Adrenal gland (tissue), 9 donors: ENCODE measurements at regions not wholly inside any gene's neighbourhood (a gene's known extent, or its start where the extent isn't known, plus 50 kb on each side); places are given as distances from the start of the nearest gene placed in this dataset.

Experiments
- DNase-seq, 7 donors: peaks; one replicate each; pipeline ENCODE4 v3.0.0-alpha.2; 2019 to 2020
- H3K27ac ChIP-seq, 5 donors: fragments of 200-600 bp; sonication (generic) in 4 of 5; 1 replicate in 3 of 5; 2 replicates in 2 of 5; pipeline versions ENCODE4 v1.5.1 to v1.8.0; 2016 to 2020; ENCODE audit warnings: mild to moderate bottlenecking in 1 of 5
- H3K27me3 ChIP-seq: fragments of 200-600 bp; 2 replicates; pipeline ENCODE4 v1.8.0; 2021
- H3K36me3 ChIP-seq, 2 donors: fragments of 200-600 bp; replicated peaks in 1 of 2; 1 replicate in 1 of 2; 2 replicates in 1 of 2; pipeline versions ENCODE4 v1.5.1 to v1.8.0; 2018 to 2022
- H3K4me1 ChIP-seq, 2 donors: fragments of 200-600 bp; replicated peaks in 1 of 2; 1 replicate in 1 of 2; 2 replicates in 1 of 2; pipeline versions ENCODE4 v1.5.1 to v1.8.0; 2018 to 2021
- H3K4me3 ChIP-seq, 4 donors: fragments of 200-600 bp; sonication (generic) in 3 of 4; one replicate each; pipeline ENCODE4 v1.5.1; 2016 to 2018
- H3K9me3 ChIP-seq, 3 donors: fragments of 200-600 bp; sonication (generic) in 1 of 3; replicated peaks in 1 of 3; 1 replicate in 2 of 3; 2 replicates in 1 of 3; pipeline versions ENCODE4 v1.5.1 to v1.8.0; 2016 to 2021
- CTCF ChIP-seq, 6 experiments: fragments of 450-650 bp in 4 of 6; fragments of 200-600 bp in 2 of 6; sonication (generic) in 1 of 6; IDR thresholded peaks; 1 replicate in 5 of 6; 2 replicates in 1 of 6; pipeline versions ENCODE4 v1.5.1 to v1.8.0; 2016 to 2021; ENCODE audit warnings: antibody characterized with exemption in 6 of 6, mild to moderate bottlenecking in 2 of 6, moderate library complexity in 1 of 6
- POLR2A ChIP-seq, 2 donors: fragments of 450-650 bp; IDR thresholded peaks; one replicate each; pipeline ENCODE4 v1.6.1; 2017; ENCODE audit warnings: antibody characterized with exemption in 2 of 2, mild to moderate bottlenecking in 2 of 2, moderate library complexity in 1 of 2
- WGBS, 4 donors: extraction: QIAGEN DNeasy Blood & Tissue Kit in 2 of 4; methylation state at CpG; one replicate each; pipeline versions ENCODE4 v1.1.5 to v1.1.7; 2013 to 2017; 5-methylcytosine and 5-hydroxymethylcytosine counted together
- intact Hi-C, 2 donors: fragments of 100-400 bp; cut with DNase I; formaldehyde crosslinking; loops; one replicate each; pipeline versions ENCODE4 v1.14.1 to v1.15.0; 2022 to 2023
- donor health status: healthy with polysubstance abuse.
- donor health status: Bipolar disorder and iron deficiency.
- donor health status: DM: yes; HTN: yes; CAD: no.
- donor health status: DM: no; HTN: no; CAD: no.
- donor health status: DM: no; HTN: no; CAD: no.

- Histone ChIP-seq H3K4me3 (no peak overlapping the region), H3K27ac (no peak overlapping the region), H3K27me3 (no peaks in the 10 kb centered on the region), H3K9me3 (no peaks in the 10 kb centered on the region), H3K36me3 (no peaks in the 10 kb centered on the region), H3K4me1 (no peaks in the 10 kb centered on the region)
- TF ChIP-seq POLR2A (IDR thresholded peaks at IDR 0.05) (no peak), CTCF (IDR thresholded peaks at IDR 0.05) (no peak)
- WGBS, 4 donors, result 86 to 92% (median 90%) methylated on average over 3 of the region's 3 CpGs
- no peak for DNase-seq
- intact Hi-C loops, result no loop called here
These were observed 231.7 kb downstream of the FSIP2 start for GRCh38 chr2:185970148-185970852.

GRCh38 chr2:185978634-185979407 lies 240.2 kb downstream of the FSIP2 start:
- Histone ChIP-seq H3K9me3 (no peaks in the 10 kb centered on the region), H3K4me1 (no peaks in the 10 kb centered on the region), H3K36me3 (no peaks in the 10 kb centered on the region), H3K27me3 (no peaks in the 10 kb centered on the region), H3K4me3 (no peak overlapping the region), H3K27ac (no peak overlapping the region)
- WGBS, 4 donors, result 79 to 85% (median 81%) methylated on average over 3 of the region's 3 CpGs
- no peak for DNase-seq
- TF ChIP-seq POLR2A (IDR thresholded peaks at IDR 0.05) (no peak), CTCF (IDR thresholded peaks at IDR 0.05) (no peak)
- intact Hi-C loops, result no loop called here

- intact Hi-C loops, result no loop called here
- TF ChIP-seq POLR2A (IDR thresholded peaks at IDR 0.05), result no peak
- TF ChIP-seq CTCF (IDR thresholded peaks at IDR 0.05), result no peak
- no peaks in the 10 kb centered on the region for H3K4me1 ChIP-seq
These were observed 241.0 kb downstream of the FSIP2 start for GRCh38 chr2:185979546-185980071.

DNA sequence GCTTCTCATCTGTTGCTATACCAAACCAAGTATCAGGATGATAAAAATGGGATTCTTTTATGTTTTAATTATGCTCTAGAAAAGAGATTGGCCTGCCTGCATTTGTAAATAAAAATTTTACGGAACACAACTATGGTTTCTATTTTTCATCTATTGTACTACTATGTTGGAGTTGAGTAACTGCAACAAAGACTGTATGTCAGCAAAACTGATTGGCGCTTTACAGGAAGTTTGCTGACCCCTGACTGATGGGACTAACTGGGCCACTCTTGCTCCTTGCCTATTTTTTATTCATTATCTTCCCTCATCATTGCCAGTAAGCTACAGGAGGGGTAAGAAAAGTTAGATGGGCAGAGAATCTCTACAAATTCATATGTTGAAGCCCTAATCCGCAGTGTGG lies 242.3 kb downstream of the FSIP2 start:
- Histone ChIP-seq H3K27me3 (no peaks in the 10 kb centered on the region), H3K27ac (no peak overlapping the region), H3K36me3 (no peaks in the 10 kb centered on the region), H3K9me3 (no peaks in the 10 kb centered on the region), H3K4me3 (no peak overlapping the region), H3K4me1 (no peaks in the 10 kb centered on the region)
- intact Hi-C loops, result no loop called here
- no peak for DNase-seq
- 91 to 94% (median 93%) methylated on average over 3 of the region's 3 CpGs for WGBS, 4 donors
- TF ChIP-seq CTCF (IDR thresholded peaks at IDR 0.05), result no peak
- TF ChIP-seq POLR2A (IDR thresholded peaks at IDR 0.05), result no peak

More at GRCh38 chr2:185979546-185980071, 241.0 kb downstream of the FSIP2 start:
- H3K4me3 ChIP-seq, result no peak overlapping the region
- 82 to 94% (median 84%) methylated on average over 2 of the region's 2 CpGs for WGBS, 4 donors
- no peak for DNase-seq
- no peaks in the 10 kb centered on the region for H3K36me3 ChIP-seq
- H3K27ac ChIP-seq, result no peak overlapping the region
- no peaks in the 10 kb centered on the region for H3K9me3 ChIP-seq
- no peaks in the 10 kb centered on the region for H3K27me3 ChIP-seq
